Testis (tissue), 2 donors: ENCODE measurements at regions not wholly inside any gene's neighbourhood (a gene's known extent, or its start where the extent isn't known, plus 50 kb on each side); places are given as distances from the start of the nearest gene placed in this dataset.

Experiments used
- DNase-seq: peaks from one replicate; pipeline ENCODE4 v3.0.0-alpha.2; 2019
- H3K27ac ChIP-seq, 2 donors: fragments of 200-600 bp; sonication (generic); one replicate each; pipeline ENCODE4 v1.5.1; 2019
- H3K27me3 ChIP-seq: fragments of 200-600 bp; sonication (generic); one replicate; pipeline ENCODE4 v1.5.1; 2019
- H3K36me3 ChIP-seq: fragments of 200-600 bp; sonication (generic); one replicate; pipeline ENCODE4 v1.5.1; 2017; ENCODE audit warnings: low read depth; ENCODE audit errors: missing control alignments
- H3K4me1 ChIP-seq: fragments of 200-600 bp; sonication (generic); one replicate; pipeline ENCODE4 v1.5.1; 2019
- H3K4me3 ChIP-seq, 2 donors: fragments of 200-600 bp; sonication (generic); one replicate each; pipeline ENCODE4 v1.5.1; 2017 to 2019
- H3K9me3 ChIP-seq: fragments of 200-600 bp; sonication (generic); one replicate; pipeline ENCODE4 v1.5.1; 2017
- POLR2A ChIP-seq: fragments of 450-650 bp; IDR thresholded peaks from one replicate; pipeline ENCODE4 v1.6.1; 2017; ENCODE audit warnings: antibody characterized with exemption, mild to moderate bottlenecking, moderate library complexity
- WGBS, 2 donors: methylation state at CpG; one replicate each; pipeline ENCODE4 v1.1.5; 2018; 5-methylcytosine and 5-hydroxymethylcytosine counted together
- intact Hi-C: fragments of 100-400 bp; cut with DNase I; formaldehyde crosslinking; loops from one replicate; pipeline ENCODE4 v1.15.1; 2023; ENCODE audit warnings: low total_unique reads
- TF ChIP-seq, protein P1 (sequence below), 3 experiments: fragments of 450-650 bp in 2 of 3; fragments of 200-600 bp in 1 of 3; sonication (generic) in 1 of 3; IDR thresholded peaks; one replicate each; pipeline ENCODE4 v1.5.1; 2016 to 2019; ENCODE audit warnings: antibody characterized with exemption in 3 of 3, mild to moderate bottlenecking in 2 of 3, moderate library complexity in 1 of 3

DNA sequence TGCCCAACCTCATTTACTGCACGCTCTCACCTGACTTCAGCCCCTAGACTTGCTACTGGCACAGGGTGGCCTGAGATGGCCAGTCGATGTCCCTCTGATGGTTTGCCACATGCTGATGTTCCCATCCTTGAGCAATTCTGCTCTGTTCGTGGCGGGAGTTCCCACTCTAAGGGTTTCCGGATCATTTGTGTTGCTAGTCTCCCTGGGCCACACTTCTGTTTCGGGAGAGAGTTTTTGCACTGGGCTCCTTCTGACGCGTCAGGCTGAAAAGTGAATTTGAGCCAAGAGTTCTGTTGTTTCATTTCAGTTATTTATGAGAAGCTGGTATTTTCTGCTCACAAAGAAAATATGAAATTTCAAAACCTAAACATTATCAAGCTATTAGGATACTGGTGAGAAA is 597.7 kb downstream of the BNC2 start:
- Histone ChIP-seq H3K27ac (no peak overlapping the region), H3K4me1 (peaks cover 5% of the 10 kb centered on the region), H3K9me3 (no peaks in the 10 kb centered on the region), H3K27me3 (no peaks in the 10 kb centered on the region), H3K4me3 (no peak overlapping the region), H3K36me3 (no peaks in the 10 kb centered on the region)
- no peak for DNase-seq
- intact Hi-C loops, result no loop called here
- 71 to 78% methylated on average over 8 of the region's 8 CpGs for WGBS, 2 donors
- TF ChIP-seq, protein P1, sequence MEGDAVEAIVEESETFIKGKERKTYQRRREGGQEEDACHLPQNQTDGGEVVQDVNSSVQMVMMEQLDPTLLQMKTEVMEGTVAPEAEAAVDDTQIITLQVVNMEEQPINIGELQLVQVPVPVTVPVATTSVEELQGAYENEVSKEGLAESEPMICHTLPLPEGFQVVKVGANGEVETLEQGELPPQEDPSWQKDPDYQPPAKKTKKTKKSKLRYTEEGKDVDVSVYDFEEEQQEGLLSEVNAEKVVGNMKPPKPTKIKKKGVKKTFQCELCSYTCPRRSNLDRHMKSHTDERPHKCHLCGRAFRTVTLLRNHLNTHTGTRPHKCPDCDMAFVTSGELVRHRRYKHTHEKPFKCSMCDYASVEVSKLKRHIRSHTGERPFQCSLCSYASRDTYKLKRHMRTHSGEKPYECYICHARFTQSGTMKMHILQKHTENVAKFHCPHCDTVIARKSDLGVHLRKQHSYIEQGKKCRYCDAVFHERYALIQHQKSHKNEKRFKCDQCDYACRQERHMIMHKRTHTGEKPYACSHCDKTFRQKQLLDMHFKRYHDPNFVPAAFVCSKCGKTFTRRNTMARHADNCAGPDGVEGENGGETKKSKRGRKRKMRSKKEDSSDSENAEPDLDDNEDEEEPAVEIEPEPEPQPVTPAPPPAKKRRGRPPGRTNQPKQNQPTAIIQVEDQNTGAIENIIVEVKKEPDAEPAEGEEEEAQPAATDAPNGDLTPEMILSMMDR (IDR thresholded peaks at IDR 0.05), result no peak
- no peak for TF ChIP-seq POLR2A

DNA sequence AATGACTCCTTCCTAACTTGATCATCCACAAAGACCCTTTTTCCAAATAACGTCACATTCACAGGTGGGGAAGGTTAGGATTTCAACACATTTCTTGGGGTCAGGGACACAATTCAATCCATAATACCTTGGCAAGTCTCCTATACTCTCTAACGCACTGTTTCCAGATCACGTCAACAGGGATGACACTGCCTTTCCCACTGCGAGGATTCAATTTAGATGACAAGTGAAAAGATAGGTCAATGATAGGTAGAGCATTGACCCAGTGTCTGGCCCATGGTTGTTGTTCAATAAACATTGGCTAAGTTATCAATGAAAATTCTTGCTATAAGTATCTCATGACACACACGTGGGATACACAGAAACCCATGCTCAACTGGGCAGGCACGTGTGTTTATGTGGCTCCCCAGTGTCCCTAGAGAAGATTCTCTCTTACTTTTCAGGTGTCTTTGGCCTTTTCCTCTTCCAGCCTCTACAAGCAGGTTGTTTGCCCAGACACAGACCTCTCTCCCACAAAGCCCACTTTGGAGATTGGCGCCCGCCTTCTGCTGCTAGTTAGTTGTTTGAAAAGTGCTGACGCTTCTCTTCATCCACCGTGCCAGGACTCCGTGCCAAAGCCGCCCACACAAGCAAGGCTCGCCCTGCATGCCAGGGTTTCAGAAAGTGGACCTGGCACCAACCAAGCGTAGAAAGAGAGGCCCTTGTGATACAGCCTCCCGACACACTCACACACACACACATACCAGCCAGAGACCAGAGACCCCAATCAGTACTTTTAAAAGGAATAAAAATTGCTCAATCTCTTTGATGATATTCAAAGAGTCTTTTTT is 594.5 kb downstream of the BNC2 start:
- no peaks in the 10 kb centered on the region for H3K27me3 ChIP-seq
- H3K27ac ChIP-seq, result no peak overlapping the region
- 83 to 91% methylated on average over 15 of the region's 15 CpGs for WGBS, 2 donors
- DNase-seq, result no peak
- no peaks in the 10 kb centered on the region for H3K36me3 ChIP-seq
- TF ChIP-seq POLR2A, result no peak
- TF ChIP-seq, protein P1 (IDR thresholded peaks at IDR 0.05), result no peak
- intact Hi-C loops, result no loop called here
- H3K4me1 ChIP-seq, result no peaks in the 10 kb centered on the region
- no peaks in the 10 kb centered on the region for H3K9me3 ChIP-seq
- H3K4me3 ChIP-seq, result no peak overlapping the region

DNA sequence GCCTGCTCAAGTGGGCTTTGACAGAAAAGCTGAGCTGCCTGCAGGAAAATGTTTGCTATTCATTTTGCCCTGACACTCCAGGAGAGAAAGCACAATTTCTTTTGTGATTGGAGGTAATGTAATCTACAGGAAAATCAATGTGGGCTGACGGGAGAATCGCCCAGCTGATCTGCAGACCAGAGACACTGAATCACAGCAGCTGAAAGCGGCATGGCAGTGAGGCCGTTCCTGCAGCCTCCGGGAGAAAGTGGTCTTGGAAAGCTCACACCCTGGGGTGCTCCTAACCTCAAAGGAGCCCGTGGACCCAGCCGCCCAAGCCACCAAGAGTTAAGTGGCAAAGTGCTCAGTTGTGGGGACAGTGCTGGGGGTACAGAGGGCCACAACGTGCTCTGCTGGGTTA is 593.6 kb downstream of the BNC2 start:
- Histone ChIP-seq H3K27ac (no peak overlapping the region), H3K4me1 (no peaks in the 10 kb centered on the region), H3K9me3 (no peaks in the 10 kb centered on the region), H3K27me3 (no peaks in the 10 kb centered on the region), H3K4me3 (no peak overlapping the region), H3K36me3 (no peaks in the 10 kb centered on the region)
- TF ChIP-seq POLR2A, result no peak
- TF ChIP-seq, protein P1 (IDR thresholded peaks at IDR 0.05), result no peak
- intact Hi-C loops, result no loop called here
- 89 to 94% methylated on average over 7 to 8 of the region's 8 CpGs for WGBS, 2 donors
- no peak for DNase-seq

DNA sequence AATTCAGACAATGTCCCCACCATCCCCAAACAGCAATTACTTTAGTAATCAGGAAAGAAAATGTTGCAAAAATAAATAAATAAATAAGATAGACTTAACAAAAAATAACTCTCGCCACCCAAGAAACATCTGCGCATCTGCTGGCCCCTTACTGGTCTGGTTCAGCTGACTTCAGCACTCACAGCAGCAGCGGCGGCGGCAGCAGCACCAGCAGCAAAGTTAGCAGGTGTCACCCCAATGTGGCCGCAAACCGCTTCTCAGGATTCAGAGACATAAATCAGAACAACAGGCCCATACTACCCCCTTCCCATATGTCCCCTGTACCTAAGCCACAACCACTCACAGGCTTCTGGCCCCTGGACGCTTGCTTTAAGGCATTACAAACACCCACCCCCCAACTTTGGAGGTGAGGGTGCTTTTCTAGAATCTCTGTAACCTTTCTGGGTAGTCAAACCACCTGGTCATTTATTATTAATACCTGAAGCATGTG is 593.0 kb downstream of the BNC2 start:
- no peaks in the 10 kb centered on the region for H3K36me3 ChIP-seq
- no peaks in the 10 kb centered on the region for H3K9me3 ChIP-seq
- WGBS, 2 donors, result 83 to 96% methylated on average over 8 of the region's 8 CpGs
- intact Hi-C loops, result no loop called here
- no peak overlapping the region for H3K27ac ChIP-seq
- TF ChIP-seq POLR2A, result no peak
- TF ChIP-seq, protein P1 (IDR thresholded peaks at IDR 0.05), result no peak
- no peak overlapping the region for H3K4me3 ChIP-seq
- no peak for DNase-seq
- no peaks in the 10 kb centered on the region for H3K27me3 ChIP-seq
- H3K4me1 ChIP-seq, result no peaks in the 10 kb centered on the region
